GM12878 (cell line): ENCODE measurements at regions not wholly inside any gene's neighbourhood (a gene's known extent, or its start where the extent isn't known, plus 50 kb on each side); places are given as distances from the start of the nearest gene placed in this dataset.

ENCODE experiments used
- ATAC-seq: fragments of 200-7000 bp; cut with Tn5 transposase; 3 replicates; pipeline ENCODE4 v1.9.1; 2020; ENCODE audit warnings: mild to moderate bottlenecking, moderate library complexity
- BruUV-seq: library from RNA; stranded (reverse); fragments of 400-500 nt; replicated peaks from 2 replicates; lab custom pipeline; 2021; lab: Mats Ljungman, UMichigan
- CTCF ChIA-PET: fragments of 300-600 bp; sonication (Branson Sonifier 250); formaldehyde crosslinking; extraction: SDS; loops from one replicate; lab custom pipeline; 2021; ENCODE audit warnings: inconsistent platforms; lab: Yijun Ruan, JAX
- POLR2A ChIA-PET: fragments of 350-600 bp; formaldehyde crosslinking; extraction: SDS; loops from one replicate; lab custom pipeline; 2021; ENCODE audit warnings: inconsistent platforms; lab: Charles Lee
- RAD21 ChIA-PET: fragments of 300-600 bp; sonication (Branson Sonifier 250); formaldehyde crosslinking; loops from one replicate; lab custom pipeline; 2023; ENCODE audit warnings: antibody characterized with exemption; ENCODE audit not compliant: unreplicated experiment; lab: Charles Lee
- SMC1A ChIA-PET: fragments of 300-600 bp; sonication (Branson Sonifier 250); formaldehyde crosslinking; loops from one replicate; lab custom pipeline; 2023; ENCODE audit not compliant: unreplicated experiment, uncharacterized antibody; lab: Charles Lee
- DNase-seq: peaks from one replicate; pipeline ENCODE4 v3.0.0-alpha.2; 2011; ENCODE audit warnings: low read depth, low spot score
- FAIRE-seq: peaks from 3 replicates; lab custom pipeline; 2011; peaks lifted over from hg19 to GRCh38; lab: Jason Lieb, UNC
- H2AFZ ChIP-seq: 2 replicates; pipeline ENCODE4 v1.6.0; 2011; ENCODE audit warnings: low read depth, low read length, control low read depth; ENCODE audit not compliant: control insufficient read depth
- H3K27ac ChIP-seq: 2 replicates; pipeline ENCODE4 v1.5.1; 2011; ENCODE audit warnings: control low read depth; ENCODE audit not compliant: control insufficient read depth, insufficient read depth
- H3K27me3 ChIP-seq, 2 experiments: replicated peaks in 1 of 2; 2 replicates each; pipeline versions ENCODE4 v1.6.0 to v1.6.1; 2011; ENCODE audit warnings: low read length in 1 of 2; ENCODE audit not compliant: control insufficient read depth in 2 of 2, insufficient read depth in 2 of 2
- H3K36me3 ChIP-seq, 2 experiments: 2 replicates each; pipeline ENCODE4 v1.5.1; 2011; ENCODE audit warnings: low read length in 1 of 2; ENCODE audit not compliant: control insufficient read depth in 2 of 2, insufficient read depth in 2 of 2
- H3K4me1 ChIP-seq: 2 replicates; pipeline ENCODE4 v1.6.1; 2011; ENCODE audit warnings: mild to moderate bottlenecking, low read length, moderate library complexity, mixed read lengths; ENCODE audit not compliant: control insufficient read depth, insufficient read depth
- H3K4me2 ChIP-seq: 2 replicates; pipeline ENCODE4 v1.6.0; 2011; ENCODE audit warnings: control low read depth; ENCODE audit not compliant: control insufficient read depth, insufficient read depth
- H3K4me3 ChIP-seq: fragments of 200-600 bp; sonication (generic); 2 replicates; pipeline ENCODE4 v1.5.1; 2016
- H3K79me2 ChIP-seq: 2 replicates; pipeline ENCODE4 v1.6.0; 2011; ENCODE audit warnings: low read length; ENCODE audit not compliant: control insufficient read depth, insufficient read depth
- H3K9ac ChIP-seq: 2 replicates; pipeline ENCODE4 v1.8.0; 2011; ENCODE audit warnings: low read length, control low read depth, mixed read lengths; ENCODE audit not compliant: control insufficient read depth, insufficient read depth
- H3K9me3 ChIP-seq: replicated peaks from 3 replicates; pipeline ENCODE4 v1.5.1; 2011; ENCODE audit warnings: mild to moderate bottlenecking, low read length; ENCODE audit not compliant: control insufficient read depth, insufficient read depth
- H4K20me1 ChIP-seq: 2 replicates; pipeline ENCODE4 v1.6.0; 2011; ENCODE audit not compliant: control insufficient read depth, insufficient read depth
- NKRF ChIP-seq: fragments of 450-650 bp; conservative IDR thresholded peaks from 2 replicates; pipeline ENCODE4 v1.6.1; 2017; ENCODE audit warnings: mild to moderate bottlenecking, moderate library complexity
- PML ChIP-seq: IDR thresholded peaks from 2 replicates; pipeline ENCODE4 v1.6.1; 2012; ENCODE audit warnings: low read length, inconsistent platforms
- RELA ChIP-seq: fragments of 450-650 bp; IDR thresholded peaks from 2 replicates; pipeline ENCODE4 v1.8.0; 2014; ENCODE audit warnings: borderline replicate concordance; ENCODE audit not compliant: partially characterized antibody
- ZBTB11 ChIP-seq: fragments of 450-650 bp; formaldehyde crosslinking; IDR thresholded peaks from 2 replicates; pipeline ENCODE4 v1.5.0; 2022; ENCODE audit warnings: mild to moderate bottlenecking, missing genetic modification characterization
- WGBS: methylation state at CpG from one replicate; pipeline ENCODE4 v1.1.6; 2016; ENCODE audit warnings: low lambda C conversion rate; ENCODE audit not compliant: insufficient replicate concordance, insufficient coverage; ENCODE audit errors: missing lambda C conversion rate; 5-methylcytosine and 5-hydroxymethylcytosine counted together
- in situ Hi-C: fragments of 300-500 bp; cut with MboI; formaldehyde crosslinking; loops from 9 replicates; pipeline ENCODE4 v1.14.3; 2018; ENCODE audit warnings: mixed read lengths
- intact Hi-C: fragments of 100-400 bp; cut with micrococcal nuclease; formaldehyde crosslinking; loops from one replicate; pipeline ENCODE4 v1.14.2; 2022; ENCODE audit not compliant: unreplicated experiment

GRCh38 chr18:78809845-78810244 is 169.8 kb upstream of the SALL3 start:
- Histone ChIP-seq H3K4me1 (no peaks in the 10 kb centered on the region), H2AFZ (no peak overlapping the region), H3K79me2 (no peaks in the 10 kb centered on the region), H3K27me3 (no peaks in the 10 kb centered on the region), H3K9me3 (no peaks in the 10 kb centered on the region; the same call in 2 of the 3 replicates), H3K4me2 (no peak overlapping the region), H4K20me1 (no peaks in the 10 kb centered on the region), H3K4me3 (no peak overlapping the region), H3K9ac (no peak overlapping the region), H3K27ac (no peak overlapping the region), H3K36me3 (no peaks in the 10 kb centered on the region)
- RAD21 ChIA-PET, result no interaction called here
- WGBS, result 81% methylated on average over 13 of the region's 13 CpGs
- no peak for FAIRE-seq
- CTCF ChIA-PET, result no interaction called here
- in situ Hi-C loops, result no loop called here
- no peak for DNase-seq
- ATAC-seq, result no peak
- SMC1A ChIA-PET, result no interaction called here
- no peak for TF ChIP-seq ZBTB11 (CRISPR knock-in tag)
- no peak for TF ChIP-seq RELA
- no peak for TF ChIP-seq NKRF
- no peak for TF ChIP-seq PML
- POLR2A ChIA-PET, result no interaction called here
- intact Hi-C loops, result no loop called here
- no TSS peak for BruUV-seq
